OCI-LY1 (cell line): ENCODE measurements at regions not wholly inside any gene's neighbourhood (a gene's known extent, or its start where the extent isn't known, plus 50 kb on each side); places are given as distances from the start of the nearest gene placed in this dataset.

ENCODE experiments used
- H2AFZ ChIP-seq: fragments of 200-600 bp; sonication (generic), shearing (Covaris generic); 2 replicates; pipeline ENCODE4 v1.6.0; 2014; ENCODE audit warnings: antibody characterized with exemption, mild to moderate bottlenecking, low read length
- H3F3A ChIP-seq: fragments of 200-600 bp; sonication (generic), shearing (Covaris generic); 2 replicates; pipeline ENCODE4 v1.6.0; 2014; ENCODE audit warnings: mild to moderate bottlenecking, antibody characterized with exemption, low read length, moderate library complexity; ENCODE audit not compliant: insufficient read depth
- H3K27ac ChIP-seq: fragments of 200-600 bp; sonication (generic); 2 replicates; pipeline ENCODE4 v1.5.1; 2014; ENCODE audit warnings: low read length, mixed run types, mild to moderate bottlenecking, low read depth; ENCODE audit not compliant: poor library complexity, severe bottlenecking
- H3K27me3 ChIP-seq: fragments of 200-600 bp; sonication (generic); 2 replicates; pipeline ENCODE4 v1.6.0; 2014; ENCODE audit warnings: antibody characterized with exemption, mild to moderate bottlenecking, low read length, moderate library complexity; ENCODE audit not compliant: insufficient read depth
- H3K36me3 ChIP-seq: fragments of 200-600 bp; sonication (generic); 2 replicates; pipeline ENCODE4 v1.6.1; 2014; ENCODE audit warnings: mild to moderate bottlenecking, antibody characterized with exemption, low read length, moderate library complexity, mixed read lengths; ENCODE audit not compliant: insufficient read depth
- H3K4me1 ChIP-seq: fragments of 200-600 bp; sonication (generic); 2 replicates; pipeline ENCODE4 v1.5.1; 2014; ENCODE audit warnings: mild to moderate bottlenecking, low read length, moderate library complexity; ENCODE audit not compliant: insufficient read depth, severe bottlenecking
- H3K4me2 ChIP-seq: fragments of 200-600 bp; sonication (generic), shearing (Covaris generic); 2 replicates; pipeline ENCODE4 v1.6.1; 2014; ENCODE audit warnings: low read length
- H3K4me3 ChIP-seq: fragments of 200-600 bp; sonication (generic); 2 replicates; pipeline ENCODE4 v1.5.1; 2014; ENCODE audit warnings: low read length, low read depth, mild to moderate bottlenecking, mixed read lengths; ENCODE audit not compliant: poor library complexity, severe bottlenecking
- H3K79me2 ChIP-seq: fragments of 200-600 bp; shearing (Covaris generic); 2 replicates; pipeline ENCODE4 v1.6.1; 2016; ENCODE audit warnings: mixed run types, low read length, mixed read lengths; ENCODE audit not compliant: insufficient read depth
- H3K9ac ChIP-seq: fragments of 200-600 bp; sonication (generic), shearing (Covaris generic); 2 replicates; pipeline ENCODE4 v1.6.1; 2014; ENCODE audit warnings: mild to moderate bottlenecking, low read length, mixed read lengths
- H3K9me2 ChIP-seq: fragments of 200-600 bp; sonication (generic), shearing (Covaris generic); 2 replicates; pipeline ENCODE4 v1.6.1; 2014; ENCODE audit warnings: low read depth, mild to moderate bottlenecking, low read length, mixed read lengths
- H3K9me3 ChIP-seq: fragments of 200-600 bp; shearing (Covaris generic); 2 replicates; pipeline ENCODE4 v1.6.1; 2014; ENCODE audit warnings: low read length, mixed read lengths
- H4K20me1 ChIP-seq: fragments of 200-600 bp; sonication (generic), shearing (Covaris generic); 2 replicates; pipeline ENCODE4 v1.6.0; 2016; ENCODE audit warnings: mild to moderate bottlenecking, low read length; ENCODE audit not compliant: insufficient read depth
- CTCF ChIP-seq: fragments of 200-600 bp; sonication (generic), shearing (Covaris generic); IDR thresholded peaks from 2 replicates; pipeline ENCODE4 v1.5.1; 2017; ENCODE audit warnings: mild to moderate bottlenecking, antibody characterized with exemption, low read length, moderate library complexity, mixed read lengths
- EZH2 ChIP-seq: fragments of 200-600 bp; sonication (generic), shearing (Covaris generic); IDR thresholded peaks from 2 replicates; pipeline ENCODE4 v1.8.0; 2017; ENCODE audit warnings: borderline replicate concordance, mixed run types, mild to moderate bottlenecking, antibody characterized with exemption, low read length, moderate library complexity, mixed read lengths

GRCh38 chr1:218751208-218751948 is 406.2 kb downstream of the TGFB2 start:
- Histone ChIP-seq H3K9ac (no peak overlapping the region), H3K9me3 (no peaks in the 10 kb centered on the region), H3K27me3 (no peaks in the 10 kb centered on the region), H3K27ac (no peak overlapping the region), H4K20me1 (no peaks in the 10 kb centered on the region), H3K9me2 (no peaks in the 10 kb centered on the region), H2AFZ (no peak overlapping the region), H3K36me3 (no peaks in the 10 kb centered on the region), H3K4me1 (no peaks in the 10 kb centered on the region), H3K4me3 (no peak overlapping the region), H3K79me2 (no peaks in the 10 kb centered on the region), H3K4me2 (no peak overlapping the region), H3F3A (no peaks in the 10 kb centered on the region)
- TF ChIP-seq CTCF (no peak), EZH2 (no peak)

- TF ChIP-seq EZH2 (no peak), CTCF (no peak)
- Histone ChIP-seq H4K20me1 (no peaks in the 10 kb centered on the region), H3K4me3 (no peak overlapping the region), H3K27ac (no peak overlapping the region), H3K9ac (no peak overlapping the region), H3K4me2 (no peak overlapping the region), H3K9me3 (no peaks in the 10 kb centered on the region), H3K79me2 (no peaks in the 10 kb centered on the region), H3F3A (no peaks in the 10 kb centered on the region), H2AFZ (no peak overlapping the region), H3K36me3 (no peaks in the 10 kb centered on the region), H3K4me1 (no peaks in the 10 kb centered on the region), H3K9me2 (no peaks in the 10 kb centered on the region), H3K27me3 (no peaks in the 10 kb centered on the region)
Measured at GRCh38 chr1:218752126-218752525, 407.0 kb downstream of the TGFB2 start.

- no peak overlapping the region for H3K4me2 ChIP-seq
- TF ChIP-seq EZH2 = no peak
- TF ChIP-seq CTCF = no peak
- no peaks in the 10 kb centered on the region for H3K9me2 ChIP-seq
- no peak overlapping the region for H3K9ac ChIP-seq
- H3K4me3 ChIP-seq = no peak overlapping the region
- no peaks in the 10 kb centered on the region for H3K9me3 ChIP-seq
- no peaks in the 10 kb centered on the region for H4K20me1 ChIP-seq
- H3K79me2 ChIP-seq = no peaks in the 10 kb centered on the region
- no peak overlapping the region for H3K27ac ChIP-seq
- no peaks in the 10 kb centered on the region for H3F3A ChIP-seq
- no peaks in the 10 kb centered on the region for H3K36me3 ChIP-seq
- H2AFZ ChIP-seq = no peak overlapping the region
- H3K27me3 ChIP-seq = no peaks in the 10 kb centered on the region
- no peaks in the 10 kb centered on the region for H3K4me1 ChIP-seq
Measured at GRCh38 chr1:218754477-218754876, 409.3 kb downstream of the TGFB2 start.
